GM23338 (cell line): ENCODE measurements at regions not wholly inside any gene's neighbourhood (a gene's known extent, or its start where the extent isn't known, plus 50 kb on each side); places are given as distances from the start of the nearest gene placed in this dataset.

Experiments used
- CREB1 ChIP-seq: fragments of 250-450 bp; sonication (Bioruptor Pico); IDR thresholded peaks from 2 replicates; pipeline ENCODE4 v1.5.0; 2020; ENCODE audit warnings: low read depth, mild to moderate bottlenecking, moderate library complexity
- ETS1 ChIP-seq: IDR thresholded peaks from 2 replicates; pipeline ENCODE4 v1.6.1; 2016; ENCODE audit warnings: antibody characterized with exemption
- EZH2 ChIP-seq: fragments of 200-600 bp; sonication (generic); IDR thresholded peaks from one replicate; pipeline ENCODE4 v1.8.0; 2017; ENCODE audit warnings: antibody characterized with exemption, mild to moderate bottlenecking, low read depth; ENCODE audit not compliant: unreplicated experiment
- EZH2phosphoT487 ChIP-seq: fragments of 200-600 bp; sonication (generic); IDR thresholded peaks from one replicate; pipeline ENCODE4 v1.8.1; 2018; ENCODE audit warnings: antibody characterized with exemption; ENCODE audit not compliant: unreplicated experiment
- JUNB ChIP-seq: IDR thresholded peaks from one replicate; pipeline ENCODE4 v1.6.1; 2016; ENCODE audit warnings: antibody characterized with exemption; ENCODE audit not compliant: unreplicated experiment
- NANOG ChIP-seq: IDR thresholded peaks from 2 replicates; pipeline ENCODE4 v1.6.1; 2016; ENCODE audit warnings: antibody characterized with exemption, borderline replicate concordance
- POLR2AphosphoS5 ChIP-seq: IDR thresholded peaks from 2 replicates; pipeline ENCODE4 v1.6.1; 2016; ENCODE audit warnings: antibody characterized with exemption, low read depth
- ZNF331 ChIP-seq: fragments of 250-450 bp; sonication (Bioruptor Pico); IDR thresholded peaks from 2 replicates; pipeline ENCODE4 v1.5.0; 2020; ENCODE audit warnings: low read depth, mild to moderate bottlenecking, moderate library complexity
- TF ChIP-seq, protein P1 (sequence below), 2 experiments: fragments of 200-600 bp in 1 of 2; sonication (generic) in 1 of 2; conservative IDR thresholded peaks; 2 replicates each; pipeline versions ENCODE4 v1.5.1 to v1.6.1; 2016 to 2017; ENCODE audit warnings: antibody characterized with exemption in 2 of 2, low read depth in 2 of 2, mild to moderate bottlenecking in 2 of 2, moderate library complexity in 1 of 2

GRCh38 chr20:40760399-40760798 is 71.4 kb upstream of the MAFB start:
- TF ChIP-seq, protein P1, sequence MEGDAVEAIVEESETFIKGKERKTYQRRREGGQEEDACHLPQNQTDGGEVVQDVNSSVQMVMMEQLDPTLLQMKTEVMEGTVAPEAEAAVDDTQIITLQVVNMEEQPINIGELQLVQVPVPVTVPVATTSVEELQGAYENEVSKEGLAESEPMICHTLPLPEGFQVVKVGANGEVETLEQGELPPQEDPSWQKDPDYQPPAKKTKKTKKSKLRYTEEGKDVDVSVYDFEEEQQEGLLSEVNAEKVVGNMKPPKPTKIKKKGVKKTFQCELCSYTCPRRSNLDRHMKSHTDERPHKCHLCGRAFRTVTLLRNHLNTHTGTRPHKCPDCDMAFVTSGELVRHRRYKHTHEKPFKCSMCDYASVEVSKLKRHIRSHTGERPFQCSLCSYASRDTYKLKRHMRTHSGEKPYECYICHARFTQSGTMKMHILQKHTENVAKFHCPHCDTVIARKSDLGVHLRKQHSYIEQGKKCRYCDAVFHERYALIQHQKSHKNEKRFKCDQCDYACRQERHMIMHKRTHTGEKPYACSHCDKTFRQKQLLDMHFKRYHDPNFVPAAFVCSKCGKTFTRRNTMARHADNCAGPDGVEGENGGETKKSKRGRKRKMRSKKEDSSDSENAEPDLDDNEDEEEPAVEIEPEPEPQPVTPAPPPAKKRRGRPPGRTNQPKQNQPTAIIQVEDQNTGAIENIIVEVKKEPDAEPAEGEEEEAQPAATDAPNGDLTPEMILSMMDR (conservative IDR thresholded peaks at IDR 0.05; ENCODE audit: low read depth in 2 of 2): no peak
- TF ChIP-seq CREB1 (CRISPR knock-in tag) (no peak), POLR2AphosphoS5 (no peak), EZH2 (no peak), ETS1 (no peak), ZNF331 (CRISPR knock-in tag) (no peak), NANOG (no peak), JUNB (no peak), EZH2phosphoT487 (no peak)
